DND-41 (cell line): ENCODE measurements at regions not wholly inside any gene's neighbourhood (a gene's known extent, or its start where the extent isn't known, plus 50 kb on each side); places are given as distances from the start of the nearest gene placed in this dataset.

Source experiments
- ATAC-seq: fragments of 200-7000 bp; cut with Tn5 transposase; 3 replicates; pipeline ENCODE4 v1.9.1; 2021; ENCODE audit warnings: low read depth; ENCODE audit not compliant: insufficient read depth
- DNase-seq: peaks from one replicate; pipeline ENCODE4 v3.0.0-alpha.2; 2020
- H2AFZ ChIP-seq: 2 replicates; pipeline ENCODE4 v1.6.0; 2012; ENCODE audit warnings: low read depth, low read length
- H3K27ac ChIP-seq: 2 replicates; pipeline ENCODE4 v1.5.1; 2012; ENCODE audit warnings: low read length, inconsistent platforms
- H3K27me3 ChIP-seq: fragments of 200-600 bp; sonication (generic); 2 replicates; pipeline ENCODE4 v1.6.0; 2012; ENCODE audit warnings: low read length, mild to moderate bottlenecking, inconsistent platforms; ENCODE audit not compliant: insufficient read depth, poor library complexity
- H3K36me3 ChIP-seq: 2 replicates; pipeline ENCODE4 v1.5.1; 2012; ENCODE audit warnings: low read length, inconsistent platforms; ENCODE audit not compliant: insufficient read depth
- H3K4me1 ChIP-seq: 2 replicates; pipeline ENCODE4 v1.5.1; 2012; ENCODE audit warnings: mild to moderate bottlenecking, low read length; ENCODE audit not compliant: insufficient read depth
- H3K4me2 ChIP-seq: 2 replicates; pipeline ENCODE4 v1.6.0; 2012; ENCODE audit warnings: mild to moderate bottlenecking, moderate library complexity, low read length, inconsistent platforms; ENCODE audit not compliant: insufficient read depth
- H3K4me3 ChIP-seq, 2 experiments: fragments of 200-600 bp in 1 of 2; shearing (Covaris generic) in 1 of 2; 2 replicates each; pipeline ENCODE4 v1.5.1; 2012 to 2016; ENCODE audit warnings: inconsistent platforms in 2 of 2, low read length in 2 of 2, mild to moderate bottlenecking in 2 of 2, low read depth in 1 of 2, moderate library complexity in 1 of 2
- H3K79me2 ChIP-seq: 2 replicates; pipeline ENCODE4 v1.6.0; 2012; ENCODE audit warnings: low read length, inconsistent platforms; ENCODE audit not compliant: insufficient read depth
- H3K9ac ChIP-seq: 2 replicates; pipeline ENCODE4 v1.6.0; 2012; ENCODE audit warnings: low read depth, mild to moderate bottlenecking, inconsistent platforms, low read length, moderate library complexity
- H3K9me3 ChIP-seq: 2 replicates; pipeline ENCODE4 v1.5.1; 2012; ENCODE audit warnings: low read length, moderate library complexity, mild to moderate bottlenecking, inconsistent platforms; ENCODE audit not compliant: insufficient read depth, severe bottlenecking
- H4K20me1 ChIP-seq: 2 replicates; pipeline ENCODE4 v1.6.0; 2012; ENCODE audit warnings: low read length; ENCODE audit not compliant: insufficient read depth
- EZH2 ChIP-seq: IDR thresholded peaks from 3 replicates; pipeline ENCODE4 v1.6.1; 2012; ENCODE audit warnings: borderline replicate concordance, low read depth, mild to moderate bottlenecking, moderate library complexity, low read length, inconsistent platforms; ENCODE audit not compliant: severe bottlenecking
- TF ChIP-seq, protein P1 (sequence below): IDR thresholded peaks from 2 replicates; pipeline ENCODE4 v1.5.1; 2012; ENCODE audit warnings: borderline replicate concordance, low read length, moderate library complexity, mild to moderate bottlenecking; ENCODE audit not compliant: poor library complexity, severe bottlenecking; ENCODE audit errors: extremely low read depth

- Histone ChIP-seq H3K79me2 (no peaks in the 10 kb centered on the region), H3K4me1 (no peaks in the 10 kb centered on the region), H3K27ac (no peak overlapping the region), H3K27me3 (no peaks in the 10 kb centered on the region), H4K20me1 (no peaks in the 10 kb centered on the region), H3K4me2 (no peak overlapping the region), H3K9me3 (no peaks in the 10 kb centered on the region), H2AFZ (no peak overlapping the region), H3K4me3 (no peak overlapping the region), H3K36me3 (no peaks in the 10 kb centered on the region), H3K9ac (no peak overlapping the region)
- no peak for ATAC-seq
- no peak for DNase-seq
- TF ChIP-seq, protein P1, sequence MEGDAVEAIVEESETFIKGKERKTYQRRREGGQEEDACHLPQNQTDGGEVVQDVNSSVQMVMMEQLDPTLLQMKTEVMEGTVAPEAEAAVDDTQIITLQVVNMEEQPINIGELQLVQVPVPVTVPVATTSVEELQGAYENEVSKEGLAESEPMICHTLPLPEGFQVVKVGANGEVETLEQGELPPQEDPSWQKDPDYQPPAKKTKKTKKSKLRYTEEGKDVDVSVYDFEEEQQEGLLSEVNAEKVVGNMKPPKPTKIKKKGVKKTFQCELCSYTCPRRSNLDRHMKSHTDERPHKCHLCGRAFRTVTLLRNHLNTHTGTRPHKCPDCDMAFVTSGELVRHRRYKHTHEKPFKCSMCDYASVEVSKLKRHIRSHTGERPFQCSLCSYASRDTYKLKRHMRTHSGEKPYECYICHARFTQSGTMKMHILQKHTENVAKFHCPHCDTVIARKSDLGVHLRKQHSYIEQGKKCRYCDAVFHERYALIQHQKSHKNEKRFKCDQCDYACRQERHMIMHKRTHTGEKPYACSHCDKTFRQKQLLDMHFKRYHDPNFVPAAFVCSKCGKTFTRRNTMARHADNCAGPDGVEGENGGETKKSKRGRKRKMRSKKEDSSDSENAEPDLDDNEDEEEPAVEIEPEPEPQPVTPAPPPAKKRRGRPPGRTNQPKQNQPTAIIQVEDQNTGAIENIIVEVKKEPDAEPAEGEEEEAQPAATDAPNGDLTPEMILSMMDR: no peak
- no peak for TF ChIP-seq EZH2
Measured at GRCh38 chr7:18407385-18407784, 88.2 kb upstream of the HDAC9 start.

DNA sequence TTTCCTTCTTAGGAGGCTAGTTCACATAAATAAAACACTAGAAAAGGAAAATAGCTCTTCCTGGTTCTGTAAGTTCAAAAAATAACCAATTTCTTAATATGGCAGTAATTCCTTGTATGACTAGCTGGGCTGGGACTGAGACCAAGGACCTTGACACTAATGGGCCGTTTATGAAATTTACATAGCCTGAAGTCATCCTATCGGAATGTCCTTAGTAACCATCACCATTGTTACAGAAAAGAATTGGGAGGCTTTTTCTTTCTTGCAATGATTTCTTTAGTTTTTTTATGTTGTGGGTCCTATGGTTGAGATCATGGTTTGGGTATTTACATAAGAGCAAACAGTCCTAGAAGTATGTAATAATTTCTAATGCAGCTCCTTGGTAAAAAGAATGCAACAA, 87.1 kb upstream of the HDAC9 start:
- Histone ChIP-seq H3K27ac (no peak overlapping the region), H3K9me3 (no peaks in the 10 kb centered on the region), H3K4me2 (no peak overlapping the region), H3K4me1 (no peaks in the 10 kb centered on the region), H2AFZ (no peak overlapping the region), H3K36me3 (no peaks in the 10 kb centered on the region), H3K27me3 (no peaks in the 10 kb centered on the region), H3K4me3 (no peak overlapping the region), H3K79me2 (no peaks in the 10 kb centered on the region), H3K9ac (no peak overlapping the region), H4K20me1 (no peaks in the 10 kb centered on the region)
- ATAC-seq (no peak), DNase-seq (no peak)
- TF ChIP-seq, protein P1: no peak
- no peak for TF ChIP-seq EZH2

- Histone ChIP-seq H3K4me3 (no peak overlapping the region), H3K9ac (no peak overlapping the region), H3K4me2 (no peak overlapping the region), H3K4me1 (no peaks in the 10 kb centered on the region), H3K79me2 (no peaks in the 10 kb centered on the region), H3K9me3 (no peaks in the 10 kb centered on the region), H3K27me3 (no peaks in the 10 kb centered on the region), H4K20me1 (no peaks in the 10 kb centered on the region), H3K36me3 (no peaks in the 10 kb centered on the region), H2AFZ (no peak overlapping the region), H3K27ac (no peak overlapping the region)
- DNase-seq (no peak), ATAC-seq (no peak)
- TF ChIP-seq, protein P1: no peak
Measured at GRCh38 chr7:18408868-18409267, 86.7 kb upstream of the HDAC9 start.

- Histone ChIP-seq H3K27ac (no peak overlapping the region), H3K4me2 (no peak overlapping the region)
Measured at GRCh38 chr7:18413447-18413846, 82.1 kb upstream of the HDAC9 start.

More at GRCh38 chr7:18413447-18413846, 82.1 kb upstream of the HDAC9 start:
- no peak for TF ChIP-seq EZH2
- TF ChIP-seq, protein P1: no peak
- no peak overlapping the region for H3K4me3 ChIP-seq
- ATAC-seq: no peak
- DNase-seq: no peak
- H3K36me3 ChIP-seq: no peaks in the 10 kb centered on the region
- no peaks in the 10 kb centered on the region for H4K20me1 ChIP-seq
- no peak overlapping the region for H2AFZ ChIP-seq
- H3K27me3 ChIP-seq: no peaks in the 10 kb centered on the region
- H3K9me3 ChIP-seq: no peaks in the 10 kb centered on the region
- H3K9ac ChIP-seq: no peak overlapping the region
- H3K79me2 ChIP-seq: no peaks in the 10 kb centered on the region
- no peaks in the 10 kb centered on the region for H3K4me1 ChIP-seq
